Kidney (tissue), 13 donors: ENCODE measurements at regions not wholly inside any gene's neighbourhood (a gene's known extent, or its start where the extent isn't known, plus 50 kb on each side); places are given as distances from the start of the nearest gene placed in this dataset.

Experiments used
- DNase-seq, 5 donors: peaks; one replicate each; pipeline ENCODE4 v3.0.0-alpha.2; 2013 to 2020
- FAIRE-seq: peaks from 2 replicates; lab custom pipeline; 2012; peaks lifted over from hg19 to GRCh38; lab: Jason Lieb, UNC
- H3K27ac ChIP-seq, 2 donors: one replicate each; pipeline ENCODE4 v1.7.0; 2013; ENCODE audit warnings: low read depth in 2 of 2, low read length in 2 of 2, inconsistent platforms in 1 of 2
- H3K27me3 ChIP-seq: one replicate; pipeline ENCODE4 v1.7.1; 2013; ENCODE audit warnings: low read length, inconsistent platforms; ENCODE audit not compliant: control insufficient read depth, insufficient read depth
- H3K36me3 ChIP-seq, 3 donors: one replicate each; pipeline versions ENCODE4 v1.7.0 to v1.7.1; 2013; ENCODE audit warnings: low read length in 3 of 3, control low read depth in 1 of 3, inconsistent platforms in 1 of 3; ENCODE audit not compliant: insufficient read depth in 3 of 3, control insufficient read depth in 2 of 3
- H3K4me1 ChIP-seq, 3 donors: one replicate each; pipeline versions ENCODE4 v1.7.0 to v1.7.1; 2013; ENCODE audit warnings: low read length in 3 of 3, inconsistent platforms in 1 of 3, low read depth in 1 of 3; ENCODE audit not compliant: control insufficient read depth in 2 of 3, insufficient read depth in 2 of 3
- H3K4me3 ChIP-seq, 3 donors: one replicate each; pipeline versions ENCODE4 v1.7.0 to v1.8.1; 2013; ENCODE audit warnings: low read length in 3 of 3, control low read depth in 1 of 3, inconsistent platforms in 1 of 3
- H3K9ac ChIP-seq, 3 donors: one replicate each; pipeline versions ENCODE4 v1.7.0 to v1.7.1; 2013; ENCODE audit warnings: low read length in 3 of 3, control low read depth in 1 of 3, inconsistent platforms in 1 of 3
- H3K9me3 ChIP-seq, 3 donors: one replicate each; pipeline versions ENCODE4 v1.7.0 to v1.7.1; 2013; ENCODE audit warnings: low read length in 3 of 3, control low read depth in 1 of 3, inconsistent platforms in 1 of 3; ENCODE audit not compliant: control insufficient read depth in 2 of 3, insufficient read depth in 1 of 3
- intact Hi-C: fragments of 100-400 bp; cut with DNase I; formaldehyde crosslinking; loops from one replicate; pipeline ENCODE4 v1.11.1; 2022
- TF ChIP-seq, protein P1 (sequence below): IDR thresholded peaks from 3 replicates; pipeline ENCODE4 v1.5.1; 2012; ENCODE audit warnings: mild to moderate bottlenecking, moderate library complexity, borderline replicate concordance; ENCODE audit not compliant: insufficient read depth; ENCODE audit errors: extremely low read depth
- donor health status: control.
- donor health status: control.
- donor health status: control.
- donor health status: control.
- donor health status: control.
- donor health status: DM: yes; HTN: yes; CAD: no.
- donor health status: Normal renal cell carcinoma (clear cell type).

DNA sequence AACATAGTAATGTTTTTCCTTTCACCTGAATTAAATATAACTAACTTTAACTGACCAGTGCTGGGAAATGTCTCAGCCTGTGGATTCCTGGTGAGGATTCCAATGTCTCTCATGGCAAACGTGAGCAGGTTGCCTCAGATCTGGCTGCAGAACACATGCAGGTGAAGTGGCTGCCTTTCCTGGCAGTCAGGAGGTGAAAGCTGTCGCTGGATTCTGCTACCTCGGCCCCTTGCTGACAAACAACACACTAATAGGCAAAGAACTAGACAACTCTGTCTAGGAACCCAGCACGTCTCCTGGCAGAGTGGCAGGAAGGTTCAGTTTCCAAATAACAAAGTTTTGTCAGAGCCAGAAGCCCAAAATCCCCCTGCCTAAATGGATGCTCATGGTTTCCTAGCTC lies 400.8 kb upstream of the PPP2R3A start:
- TF ChIP-seq, protein P1, sequence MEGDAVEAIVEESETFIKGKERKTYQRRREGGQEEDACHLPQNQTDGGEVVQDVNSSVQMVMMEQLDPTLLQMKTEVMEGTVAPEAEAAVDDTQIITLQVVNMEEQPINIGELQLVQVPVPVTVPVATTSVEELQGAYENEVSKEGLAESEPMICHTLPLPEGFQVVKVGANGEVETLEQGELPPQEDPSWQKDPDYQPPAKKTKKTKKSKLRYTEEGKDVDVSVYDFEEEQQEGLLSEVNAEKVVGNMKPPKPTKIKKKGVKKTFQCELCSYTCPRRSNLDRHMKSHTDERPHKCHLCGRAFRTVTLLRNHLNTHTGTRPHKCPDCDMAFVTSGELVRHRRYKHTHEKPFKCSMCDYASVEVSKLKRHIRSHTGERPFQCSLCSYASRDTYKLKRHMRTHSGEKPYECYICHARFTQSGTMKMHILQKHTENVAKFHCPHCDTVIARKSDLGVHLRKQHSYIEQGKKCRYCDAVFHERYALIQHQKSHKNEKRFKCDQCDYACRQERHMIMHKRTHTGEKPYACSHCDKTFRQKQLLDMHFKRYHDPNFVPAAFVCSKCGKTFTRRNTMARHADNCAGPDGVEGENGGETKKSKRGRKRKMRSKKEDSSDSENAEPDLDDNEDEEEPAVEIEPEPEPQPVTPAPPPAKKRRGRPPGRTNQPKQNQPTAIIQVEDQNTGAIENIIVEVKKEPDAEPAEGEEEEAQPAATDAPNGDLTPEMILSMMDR = no peak
- H3K9me3 ChIP-seq = no peaks in the 10 kb centered on the region
- H3K4me3 ChIP-seq = no peak overlapping the region
- H3K9ac ChIP-seq = no peak overlapping the region
- H3K36me3 ChIP-seq = no peaks in the 10 kb centered on the region
- intact Hi-C loops = no loop called here
- no peak for DNase-seq
- no peak overlapping the region for H3K27ac ChIP-seq
- H3K27me3 ChIP-seq = no peaks in the 10 kb centered on the region
- no peaks in the 10 kb centered on the region for H3K4me1 ChIP-seq
- no peak for FAIRE-seq

DNA sequence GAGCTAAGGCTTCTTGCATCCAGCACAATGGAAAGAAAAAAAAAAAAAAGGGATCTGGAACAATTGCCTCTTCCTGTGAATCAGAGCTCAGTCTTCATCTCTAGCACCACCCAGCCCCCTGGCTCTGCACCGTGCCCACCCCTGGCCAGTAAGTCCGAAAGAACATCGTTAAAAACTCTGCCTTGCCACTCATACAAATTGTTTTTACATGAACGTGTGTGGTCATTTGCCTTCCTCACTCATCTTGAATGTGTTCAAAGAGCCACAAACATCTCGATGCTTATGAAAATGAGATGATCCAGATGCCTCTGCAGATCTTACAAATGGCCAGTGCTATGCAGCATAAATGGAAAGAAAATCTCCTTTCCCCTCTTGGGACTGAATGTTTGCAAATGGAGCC lies 400.0 kb upstream of the PPP2R3A start:
- FAIRE-seq = no peak
- DNase-seq = peak in 1 of 5 donors; percentile 60
- Histone ChIP-seq H3K4me1 (no peaks in the 10 kb centered on the region), H3K27ac (no peak overlapping the region), H3K27me3 (no peaks in the 10 kb centered on the region), H3K4me3 (no peak overlapping the region), H3K36me3 (no peaks in the 10 kb centered on the region), H3K9ac (no peak overlapping the region), H3K9me3 (no peaks in the 10 kb centered on the region)
- intact Hi-C loops = no loop called here
- TF ChIP-seq, protein P1 = no peak

DNA sequence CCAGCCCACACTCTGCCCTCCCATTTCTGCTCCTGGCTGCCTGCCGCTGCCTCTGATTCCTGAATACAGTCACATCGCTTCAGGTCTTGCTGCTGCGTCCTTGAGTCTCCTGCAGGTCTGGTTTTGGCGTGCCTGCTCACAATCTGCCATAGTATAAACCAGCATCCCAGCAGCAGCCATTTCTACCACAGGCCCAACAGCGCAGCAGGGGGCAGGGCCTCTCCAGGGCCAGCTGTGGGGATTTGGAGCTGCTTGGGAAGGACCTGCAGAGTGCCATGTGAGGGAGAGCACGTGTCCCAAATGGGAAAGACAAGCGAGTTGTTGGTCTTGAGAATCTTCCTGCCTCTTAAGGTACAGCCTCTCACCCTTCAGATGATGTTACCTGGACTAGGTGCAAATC lies 398.3 kb upstream of the PPP2R3A start:
- Histone ChIP-seq H3K4me1 (no peaks in the 10 kb centered on the region), H3K9ac (no peak overlapping the region), H3K36me3 (no peaks in the 10 kb centered on the region), H3K9me3 (no peaks in the 10 kb centered on the region), H3K27ac (no peak overlapping the region), H3K4me3 (no peak overlapping the region), H3K27me3 (no peaks in the 10 kb centered on the region)
- no peak for FAIRE-seq
- TF ChIP-seq, protein P1 = no peak
- intact Hi-C loops = no loop called here
- no peak for DNase-seq

DNA sequence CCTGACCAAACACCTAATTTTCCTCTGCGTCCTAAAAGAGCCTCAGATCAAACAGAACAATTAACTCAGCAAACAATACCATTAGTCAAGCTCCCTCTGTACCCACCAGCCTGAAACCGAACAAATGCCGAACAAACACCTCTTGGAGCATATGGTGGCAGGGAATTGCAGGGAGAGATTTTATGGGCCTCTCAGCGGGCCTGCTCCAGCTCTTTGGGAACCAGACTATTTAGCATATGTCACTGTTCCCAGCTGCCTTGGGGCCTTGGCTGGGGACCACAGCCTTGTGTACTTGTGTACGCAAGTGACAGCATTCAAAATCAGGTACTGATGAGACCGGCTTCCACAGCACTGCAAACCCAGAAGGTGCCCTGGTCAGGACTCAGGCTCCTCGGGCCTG lies 388.8 kb upstream of the PPP2R3A start:
- FAIRE-seq = no peak

More for the DNA sequence above, 388.8 kb upstream of the PPP2R3A start:
- intact Hi-C loops = no loop called here
- no peak overlapping the region for H3K4me3 ChIP-seq
- H3K9ac ChIP-seq = no peak overlapping the region
- no peak overlapping the region for H3K27ac ChIP-seq
- no peak for DNase-seq
- TF ChIP-seq, protein P1 = no peak
- H3K36me3 ChIP-seq = no peaks in the 10 kb centered on the region
- H3K4me1 ChIP-seq = no peaks in the 10 kb centered on the region
- no peaks in the 10 kb centered on the region for H3K27me3 ChIP-seq
- no peaks in the 10 kb centered on the region for H3K9me3 ChIP-seq
